Neutrophil (primary cell): ENCODE measurements at regions not wholly inside any gene's neighbourhood (a gene's known extent, or its start where the extent isn't known, plus 50 kb on each side); places are given as distances from the start of the nearest gene placed in this dataset.

Source experiments
- H3K27ac ChIP-seq: fragments of 200-600 bp; sonication (generic); 2 replicates; pipeline ENCODE4 v1.5.1; 2016; ENCODE audit warnings: mild to moderate bottlenecking, moderate library complexity
- H3K27me3 ChIP-seq: fragments of 200-600 bp; sonication (generic); 2 replicates; pipeline ENCODE4 v1.6.0; 2016; ENCODE audit warnings: mild to moderate bottlenecking
- H3K36me3 ChIP-seq: fragments of 200-600 bp; sonication (generic); 2 replicates; pipeline ENCODE4 v1.5.1; 2017
- H3K4me1 ChIP-seq, 2 experiments: fragments of 200-600 bp in 1 of 2; sonication (generic) in 1 of 2; 1 replicate in 1 of 2; 2 replicates in 1 of 2; pipeline versions ENCODE4 v1.5.1 to v1.6.1; 2013 to 2016; ENCODE audit warnings: low read depth in 1 of 2, low read length in 1 of 2, mild to moderate bottlenecking in 1 of 2, moderate library complexity in 1 of 2; ENCODE audit not compliant: control insufficient read depth in 1 of 2, insufficient read depth in 1 of 2
- H3K4me3 ChIP-seq, 2 experiments: fragments of 200-600 bp in 1 of 2; sonication (generic) in 1 of 2; 1 replicate in 1 of 2; 2 replicates in 1 of 2; pipeline ENCODE4 v1.5.1; 2013 to 2016; ENCODE audit warnings: low read depth in 1 of 2, low read length in 1 of 2, mild to moderate bottlenecking in 1 of 2, moderate library complexity in 1 of 2
- H3K9me3 ChIP-seq: fragments of 200-600 bp; sonication (generic); 2 replicates; pipeline ENCODE4 v1.5.1; 2016
- TF ChIP-seq, protein P1 (sequence below): fragments of 200-600 bp; sonication (generic); IDR thresholded peaks from 2 replicates; pipeline ENCODE4 v1.5.1; 2016; ENCODE audit warnings: antibody characterized with exemption

GRCh38 chr3:197435426-197435825, 120.3 kb downstream of the BDH1 start:
- Histone ChIP-seq H3K27ac (no peak overlapping the region), H3K27me3 (peaks cover 38% of the 10 kb centered on the region), H3K4me3 (no peak overlapping the region), H3K4me1 (no peaks in the 10 kb centered on the region), H3K9me3 (no peaks in the 10 kb centered on the region), H3K36me3 (no peaks in the 10 kb centered on the region)
- TF ChIP-seq, protein P1, sequence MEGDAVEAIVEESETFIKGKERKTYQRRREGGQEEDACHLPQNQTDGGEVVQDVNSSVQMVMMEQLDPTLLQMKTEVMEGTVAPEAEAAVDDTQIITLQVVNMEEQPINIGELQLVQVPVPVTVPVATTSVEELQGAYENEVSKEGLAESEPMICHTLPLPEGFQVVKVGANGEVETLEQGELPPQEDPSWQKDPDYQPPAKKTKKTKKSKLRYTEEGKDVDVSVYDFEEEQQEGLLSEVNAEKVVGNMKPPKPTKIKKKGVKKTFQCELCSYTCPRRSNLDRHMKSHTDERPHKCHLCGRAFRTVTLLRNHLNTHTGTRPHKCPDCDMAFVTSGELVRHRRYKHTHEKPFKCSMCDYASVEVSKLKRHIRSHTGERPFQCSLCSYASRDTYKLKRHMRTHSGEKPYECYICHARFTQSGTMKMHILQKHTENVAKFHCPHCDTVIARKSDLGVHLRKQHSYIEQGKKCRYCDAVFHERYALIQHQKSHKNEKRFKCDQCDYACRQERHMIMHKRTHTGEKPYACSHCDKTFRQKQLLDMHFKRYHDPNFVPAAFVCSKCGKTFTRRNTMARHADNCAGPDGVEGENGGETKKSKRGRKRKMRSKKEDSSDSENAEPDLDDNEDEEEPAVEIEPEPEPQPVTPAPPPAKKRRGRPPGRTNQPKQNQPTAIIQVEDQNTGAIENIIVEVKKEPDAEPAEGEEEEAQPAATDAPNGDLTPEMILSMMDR, result no peak

DNA sequence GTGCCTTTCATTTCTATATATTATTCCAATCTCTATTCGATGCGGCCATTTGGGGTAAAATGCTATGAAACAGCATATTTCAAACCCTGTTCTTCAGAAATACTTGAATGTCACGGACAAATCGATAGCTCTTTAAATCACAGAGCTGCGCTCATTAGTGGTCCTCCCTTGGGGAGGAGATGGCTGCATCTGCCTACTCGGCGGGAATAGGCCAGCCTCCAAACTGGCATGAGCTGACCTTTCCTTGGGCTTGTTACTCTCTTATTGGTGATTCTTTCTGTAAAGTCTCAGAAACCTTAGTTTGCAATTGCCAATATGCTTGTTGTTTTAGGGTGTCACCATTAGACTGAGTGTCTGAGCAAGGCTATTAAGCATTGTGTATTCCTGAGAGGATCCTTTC, 120.9 kb downstream of the BDH1 start:
- H3K4me3 ChIP-seq, result no peak overlapping the region
- H3K9me3 ChIP-seq, result no peaks in the 10 kb centered on the region
- TF ChIP-seq, protein P1, result no peak
- H3K27ac ChIP-seq, result no peak overlapping the region
- H3K27me3 ChIP-seq, result peaks cover 44% of the 10 kb centered on the region
- H3K4me1 ChIP-seq, result no peaks in the 10 kb centered on the region
- no peaks in the 10 kb centered on the region for H3K36me3 ChIP-seq

- Histone ChIP-seq H3K4me3 (no peak overlapping the region), H3K27me3 (peaks cover 67% of the 10 kb centered on the region), H3K4me1 (no peaks in the 10 kb centered on the region), H3K36me3 (no peaks in the 10 kb centered on the region), H3K27ac (no peak overlapping the region), H3K9me3 (no peaks in the 10 kb centered on the region)
- TF ChIP-seq, protein P1, result no peak
These were observed 123.2 kb downstream of the BDH1 start for GRCh38 chr3:197432384-197433127.

GRCh38 chr3:197431346-197431910, 124.3 kb downstream of the BDH1 start:
- no peaks in the 10 kb centered on the region for H3K9me3 ChIP-seq
- H3K27ac ChIP-seq, result no peak overlapping the region
- H3K4me1 ChIP-seq, result no peaks in the 10 kb centered on the region
- no peaks in the 10 kb centered on the region for H3K36me3 ChIP-seq
- peaks cover 70% of the 10 kb centered on the region for H3K27me3 ChIP-seq
- TF ChIP-seq, protein P1, result no peak
- no peak overlapping the region for H3K4me3 ChIP-seq

GRCh38 chr3:197430934-197431333, 124.8 kb downstream of the BDH1 start:
- Histone ChIP-seq H3K27ac (no peak overlapping the region), H3K4me3 (no peak overlapping the region), H3K27me3 (peaks cover 70% of the 10 kb centered on the region), H3K4me1 (no peaks in the 10 kb centered on the region), H3K9me3 (no peaks in the 10 kb centered on the region), H3K36me3 (no peaks in the 10 kb centered on the region)
- TF ChIP-seq, protein P1, result no peak
